ENCODE measurements at regions not wholly inside any gene's neighbourhood (a gene's known extent, or its start where the extent isn't known, plus 50 kb on each side); places are given as distances from the start of the nearest gene placed in this dataset.

GRCh38 chr3:164604687-164605086, 473.6 kb downstream of the SI start:
- Histone ChIP-seq H3K4me3 (no peak overlapping the region), H3K9me3 (no peaks in the 10 kb centered on the region), H3K27ac (replicated peaks in 1 of 4) (no peak overlapping the region), H3K27me3 (no peaks in the 10 kb centered on the region), H3K4me1 (no peaks in the 10 kb centered on the region), H3K36me3 (no peaks in the 10 kb centered on the region)
- intact Hi-C loops (cut with DNase I): no loop called here
- DNase-seq (ENCODE audit: extremely low spot score): no peak
- 35% methylated on average over 4 of the region's 4 CpGs for WGBS
- no peak for TF ChIP-seq CTCF (IDR thresholded peaks at IDR 0.05)
- TF ChIP-seq EP300 (IDR thresholded peaks at IDR 0.05): no peak
- no peak for TF ChIP-seq POLR2A (IDR thresholded peaks at IDR 0.05; ENCODE audit: low read depth)
- no peak for TF ChIP-seq POLR2AphosphoS5 (IDR thresholded peaks at IDR 0.05)

- no peaks in the 10 kb centered on the region for H3K9me3 ChIP-seq
- WGBS: 92% methylated on average over 2 of the region's 2 CpGs
- DNase-seq (ENCODE audit: extremely low spot score): no peak
- H3K27me3 ChIP-seq: no peaks in the 10 kb centered on the region
- no peak overlapping the region for H3K4me3 ChIP-seq
- intact Hi-C loops (cut with DNase I): no loop called here
- H3K27ac ChIP-seq (replicated peaks in 1 of 4): no peak overlapping the region
- TF ChIP-seq CTCF (IDR thresholded peaks at IDR 0.05) (no peak), POLR2A (IDR thresholded peaks at IDR 0.05; ENCODE audit: low read depth) (no peak), POLR2AphosphoS5 (IDR thresholded peaks at IDR 0.05) (no peak), EP300 (IDR thresholded peaks at IDR 0.05) (no peak)
- H3K36me3 ChIP-seq: no peaks in the 10 kb centered on the region
- H3K4me1 ChIP-seq: no peaks in the 10 kb centered on the region
Observed at GRCh38 chr3:164577667-164578210, 500.6 kb downstream of the SI start.

- no peak for DNase-seq (ENCODE audit: extremely low spot score)
- intact Hi-C loops (cut with DNase I): no loop called here
- no peak overlapping the region for H3K4me3 ChIP-seq
- H3K9me3 ChIP-seq: no peaks in the 10 kb centered on the region
- H3K27ac ChIP-seq (replicated peaks in 1 of 4): no peak overlapping the region
- no peaks in the 10 kb centered on the region for H3K4me1 ChIP-seq
- WGBS: 85% methylated on average over 4 of the region's 4 CpGs
- H3K36me3 ChIP-seq: no peaks in the 10 kb centered on the region
- no peak for TF ChIP-seq POLR2AphosphoS5 (IDR thresholded peaks at IDR 0.05)
- TF ChIP-seq CTCF (IDR thresholded peaks at IDR 0.05): no peak
- no peak for TF ChIP-seq POLR2A (IDR thresholded peaks at IDR 0.05; ENCODE audit: low read depth)
- TF ChIP-seq EP300 (IDR thresholded peaks at IDR 0.05): no peak
- no peaks in the 10 kb centered on the region for H3K27me3 ChIP-seq
Observed at GRCh38 chr3:164572436-164572835, 505.9 kb downstream of the SI start.

- H3K36me3 ChIP-seq: no peaks in the 10 kb centered on the region
- TF ChIP-seq POLR2A (IDR thresholded peaks at IDR 0.05; ENCODE audit: low read depth) (no peak), POLR2AphosphoS5 (IDR thresholded peaks at IDR 0.05) (no peak), EP300 (IDR thresholded peaks at IDR 0.05) (no peak), CTCF (IDR thresholded peaks at IDR 0.05) (no peak)
- intact Hi-C loops (cut with DNase I): no loop called here
Observed at GRCh38 chr3:164550857-164551256, 527.4 kb downstream of the SI start.

GRCh38 chr3:164539215-164539614, 539.1 kb downstream of the SI start:
- TF ChIP-seq EP300 (IDR thresholded peaks at IDR 0.05) (no peak), POLR2AphosphoS5 (IDR thresholded peaks at IDR 0.05) (no peak)
- Histone ChIP-seq H3K27me3 (no peaks in the 10 kb centered on the region), H3K9me3 (no peaks in the 10 kb centered on the region), H3K4me1 (no peaks in the 10 kb centered on the region), H3K36me3 (no peaks in the 10 kb centered on the region), H3K4me3 (no peak overlapping the region), H3K27ac (replicated peaks in 1 of 4) (no peak overlapping the region)
- intact Hi-C loops (cut with DNase I): no loop called here
- 74% methylated on average over 2 of the region's 2 CpGs for WGBS
- no peak for DNase-seq (ENCODE audit: extremely low spot score)

More at GRCh38 chr3:164550857-164551256, 527.4 kb downstream of the SI start:
- Histone ChIP-seq H3K4me3 (no peak overlapping the region), H3K9me3 (no peaks in the 10 kb centered on the region), H3K27me3 (no peaks in the 10 kb centered on the region), H3K27ac (replicated peaks in 1 of 4) (no peak overlapping the region), H3K4me1 (no peaks in the 10 kb centered on the region)
- no peak for DNase-seq (ENCODE audit: extremely low spot score)
